HG02970 (cell line): ENCODE measurements at regions not wholly inside any gene's neighbourhood (a gene's known extent, or its start where the extent isn't known, plus 50 kb on each side); places are given as distances from the start of the nearest gene placed in this dataset.
"Not testable (repeated sequence)": the region's sequence is repeated elsewhere in the genome, so short reads cannot be mapped to it uniquely, and the experiment has no call there.

Experiments
- ATAC-seq: cut with Tn5 transposase; IDR thresholded peaks from one replicate; pipeline ENCODE4 v1.9.1; 2021; ENCODE audit warnings: mild to moderate bottlenecking, moderate library complexity, moderate number of reproducible peaks; ENCODE audit not compliant: unreplicated experiment, low FRiP score

- no peak for ATAC-seq
Measured at GRCh38 chr6:81067057-81067456, 685.4 kb downstream of the TENT5A start.

DNA sequence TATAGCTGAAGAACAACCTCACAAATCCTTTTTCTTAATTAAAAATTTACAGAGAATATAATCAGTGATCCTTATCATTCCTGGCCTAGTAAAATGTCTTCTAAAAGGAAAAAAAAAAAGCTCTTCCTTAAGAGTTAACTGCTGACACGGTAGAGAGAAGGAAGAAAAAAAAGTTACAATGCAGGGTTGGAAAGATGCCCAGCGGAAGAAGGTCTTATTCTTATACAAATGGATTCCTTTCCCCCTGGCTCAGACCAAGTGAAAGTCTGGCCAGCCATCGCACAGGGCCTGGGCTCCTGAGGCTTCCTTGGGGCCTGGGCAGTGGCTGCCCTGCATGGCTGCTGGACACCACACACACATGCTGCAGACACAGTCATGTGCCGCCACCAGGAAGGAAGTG is 688.6 kb downstream of the TENT5A start:
- ATAC-seq: no peak

- ATAC-seq: no peak
Measured at GRCh38 chr6:81054036-81054435, 698.4 kb downstream of the TENT5A start.

DNA sequence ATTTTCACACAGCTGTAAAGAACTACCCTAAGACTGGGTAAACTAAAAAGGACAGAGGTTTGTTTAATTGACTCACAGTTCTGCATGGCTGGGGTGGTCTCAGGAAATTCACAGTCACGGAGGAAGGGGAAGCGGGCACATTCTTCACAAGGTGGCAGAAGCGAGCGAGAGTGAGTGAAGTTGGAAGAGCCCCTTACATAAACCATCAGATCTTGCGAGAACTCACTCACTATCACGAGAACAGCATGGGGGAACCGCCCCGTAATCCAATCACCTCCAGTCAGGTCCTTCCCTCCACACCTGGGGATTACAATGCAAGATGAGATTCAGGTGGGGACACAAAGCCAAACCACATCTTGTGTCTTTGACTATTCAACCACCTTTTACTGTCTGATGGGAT is 700.5 kb downstream of the TENT5A start:
- ATAC-seq: no peak

DNA sequence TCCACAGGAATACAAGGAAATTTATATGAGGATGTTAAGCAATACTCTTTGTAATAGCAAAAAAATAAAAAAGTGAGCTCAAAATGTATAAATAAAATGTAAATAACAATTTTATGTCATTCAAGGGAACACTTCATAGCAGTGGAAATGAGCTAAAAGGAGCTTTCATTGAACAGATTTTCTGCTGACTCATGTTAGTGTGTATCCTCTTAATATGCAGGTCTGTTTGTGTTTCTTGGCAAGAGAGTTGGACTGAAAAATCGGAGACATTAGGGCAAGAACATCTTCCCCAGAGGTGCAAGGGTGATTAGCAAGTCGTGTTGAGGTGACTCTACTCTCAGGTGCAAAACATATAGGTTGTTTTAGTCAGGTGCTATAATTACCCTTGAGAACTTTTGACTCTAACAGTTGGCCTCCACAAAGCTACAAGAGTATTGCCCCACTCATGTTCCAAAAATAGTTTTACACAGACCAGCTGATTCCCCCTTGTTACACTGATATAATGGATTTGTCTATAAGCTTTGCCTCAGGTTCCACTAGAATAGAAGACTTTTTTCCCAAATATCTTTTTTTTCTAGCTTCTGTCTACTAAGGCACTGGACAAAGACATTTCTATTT is 702.9 kb downstream of the TENT5A start:
- ATAC-seq: no peak

DNA sequence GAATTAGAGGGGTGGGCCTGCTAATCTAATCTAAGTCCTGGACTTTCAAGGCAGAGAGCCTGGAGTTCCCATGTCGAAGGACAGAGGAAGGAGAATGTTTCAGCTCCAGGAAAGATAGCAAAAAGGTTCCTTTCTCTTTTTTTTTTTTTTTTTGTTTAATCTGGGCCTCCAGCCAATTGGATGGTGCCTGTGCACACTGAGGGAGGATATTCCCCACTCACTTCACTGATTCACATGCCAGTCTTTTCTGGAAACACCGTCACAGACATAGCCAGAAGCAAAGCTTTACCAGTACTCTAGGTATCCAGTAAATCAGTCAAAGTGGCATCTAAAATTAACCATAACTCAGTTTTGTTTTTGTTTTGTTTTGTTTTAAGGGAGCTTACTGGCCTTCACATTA is 721.1 kb downstream of the TENT5A start:
- no peak for ATAC-seq

GRCh38 chr6:81026041-81026553 is 726.4 kb downstream of the TENT5A start:
- no peak for ATAC-seq

GRCh38 chr6:81023709-81024108 is 728.8 kb downstream of the TENT5A start:
- no peak for ATAC-seq

DNA sequence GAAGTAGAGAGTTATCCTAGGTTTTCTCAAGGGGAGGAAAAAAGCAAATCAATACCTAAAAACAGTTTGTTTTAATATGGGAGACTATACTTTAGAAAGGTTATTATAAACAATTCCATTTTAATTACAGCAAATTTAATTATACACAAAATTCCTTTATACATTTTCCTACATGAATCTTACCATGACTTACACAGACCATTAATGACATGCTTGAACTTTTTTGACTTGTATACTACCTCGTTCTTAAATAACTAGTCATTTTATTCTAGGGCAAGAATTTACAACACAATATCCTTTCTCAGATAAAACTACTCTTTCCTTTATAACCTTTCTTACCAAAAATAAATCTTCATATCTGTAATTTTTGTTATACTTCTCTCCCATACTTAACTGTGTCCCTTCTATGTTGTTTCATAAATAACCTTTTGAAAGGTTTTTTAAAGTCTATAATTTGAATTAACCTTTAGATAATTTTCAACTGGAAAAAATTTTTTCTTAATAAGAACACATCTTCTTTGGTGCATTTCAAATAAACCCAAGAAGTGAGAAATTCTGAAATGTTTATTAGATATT is 729.4 kb downstream of the TENT5A start:
- ATAC-seq: no peak

DNA sequence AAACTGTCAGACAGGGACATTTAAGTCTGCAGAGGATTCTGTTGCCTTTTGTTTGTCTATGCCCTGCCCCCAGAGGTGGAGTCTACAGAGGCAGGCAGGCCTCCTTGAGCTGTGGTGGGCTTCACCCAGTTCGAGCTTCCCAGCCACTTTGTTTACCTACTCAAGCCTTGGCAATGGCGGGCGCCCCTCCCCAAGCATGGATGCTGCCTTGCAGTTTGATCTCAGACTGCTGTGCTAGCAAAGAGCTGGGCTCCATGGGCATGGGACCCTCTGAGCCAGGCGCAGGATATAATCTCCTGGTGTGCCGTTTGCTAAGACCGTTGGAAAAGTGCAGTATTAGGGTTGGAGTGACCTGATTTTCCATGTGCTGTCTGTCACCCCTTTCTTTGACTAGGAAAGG is 734.9 kb downstream of the TENT5A start:
- not testable (repeated sequence) for ATAC-seq

DNA sequence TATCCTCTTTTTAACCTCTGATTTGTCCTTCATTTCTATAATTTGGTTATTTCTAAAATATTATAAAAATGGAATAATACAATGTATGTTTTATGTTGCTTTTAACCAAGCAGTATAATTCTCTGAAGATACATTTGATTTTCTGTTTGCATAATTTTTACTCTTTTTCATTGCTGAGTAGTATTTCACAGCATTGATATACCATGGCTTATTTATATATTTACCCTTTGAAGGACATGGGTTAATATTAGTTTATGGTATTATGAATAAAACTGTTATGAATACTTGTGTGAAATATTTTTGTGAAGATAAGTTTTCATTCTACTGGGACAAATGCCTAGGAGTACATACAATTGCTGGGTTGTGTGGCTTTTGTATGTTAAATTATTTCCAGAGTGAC is 748.6 kb downstream of the TENT5A start:
- ATAC-seq: no peak

- no peak for ATAC-seq
Measured at GRCh38 chr6:81003156-81003555, 749.3 kb downstream of the TENT5A start.

DNA sequence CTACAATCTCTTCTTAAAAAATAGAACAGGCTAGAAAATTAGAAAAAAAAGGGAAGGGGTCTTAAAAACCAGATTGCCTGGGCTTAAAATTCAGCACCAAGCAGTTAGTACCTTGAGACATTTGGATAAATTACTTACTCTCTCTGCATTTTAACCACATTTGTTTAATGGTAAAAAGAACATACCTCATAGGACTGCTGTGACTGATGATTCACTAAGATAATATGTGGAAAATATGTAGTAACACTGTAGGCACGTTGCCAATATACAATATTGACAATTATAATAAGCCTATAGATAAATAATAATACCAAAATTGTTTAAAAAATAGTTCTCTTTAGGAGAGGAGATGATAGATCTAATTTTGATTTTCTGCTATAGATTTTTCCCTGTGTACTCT is 750.4 kb downstream of the TENT5A start:
- ATAC-seq: no peak

GRCh38 chr6:80991316-80991715 is 761.2 kb downstream of the TENT5A start:
- no peak for ATAC-seq

GRCh38 chr6:80988892-80989291 is 763.6 kb downstream of the TENT5A start:
- no peak for ATAC-seq

- no peak for ATAC-seq
Measured at GRCh38 chr6:80988286-80988685, 764.2 kb downstream of the TENT5A start.

DNA sequence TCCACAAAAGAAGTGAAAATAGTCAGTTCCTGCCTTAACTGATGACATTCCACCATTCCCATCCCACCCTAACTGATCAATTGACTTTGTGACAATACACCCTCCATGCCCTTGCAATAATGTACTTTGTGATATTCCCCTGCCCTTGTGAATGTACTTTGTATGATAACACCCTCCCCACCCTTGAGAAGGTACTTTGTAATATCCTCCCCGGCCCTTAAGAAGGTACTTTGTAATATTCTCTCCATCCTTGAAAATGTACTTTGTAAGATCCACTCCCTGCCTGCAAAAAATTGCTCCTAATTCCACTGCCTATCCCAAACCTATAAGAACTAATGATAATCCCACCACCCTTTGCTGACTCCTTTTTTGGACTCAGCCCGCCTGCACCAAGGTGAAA is 771.3 kb downstream of the TENT5A start:
- ATAC-seq: not testable (repeated sequence)

- no peak for ATAC-seq
Measured at GRCh38 chr6:80976336-80976735, 776.1 kb downstream of the TENT5A start.

DNA sequence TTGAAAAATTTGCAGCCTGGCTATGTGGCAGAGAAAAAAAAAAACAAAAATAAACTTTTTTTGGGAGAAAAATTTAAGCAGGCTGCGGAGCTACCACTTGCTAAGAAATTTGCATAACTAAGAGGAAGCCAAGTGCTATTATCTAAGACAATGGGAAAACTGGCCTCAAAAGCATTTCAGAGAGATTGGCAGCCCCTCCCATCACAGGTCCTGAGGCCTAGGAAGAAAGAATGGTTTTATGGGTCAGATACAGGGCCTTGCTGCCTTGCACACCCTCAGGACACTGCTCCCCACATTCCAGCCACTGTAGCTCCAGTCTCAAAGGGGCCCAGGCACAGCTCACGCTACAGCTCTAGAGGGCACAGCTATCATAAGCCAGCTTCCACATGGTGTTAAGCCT is 777.9 kb downstream of the TENT5A start:
- ATAC-seq: no peak

GRCh38 chr6:80969439-80969838 is 783.0 kb downstream of the TENT5A start:
- no peak for ATAC-seq

DNA sequence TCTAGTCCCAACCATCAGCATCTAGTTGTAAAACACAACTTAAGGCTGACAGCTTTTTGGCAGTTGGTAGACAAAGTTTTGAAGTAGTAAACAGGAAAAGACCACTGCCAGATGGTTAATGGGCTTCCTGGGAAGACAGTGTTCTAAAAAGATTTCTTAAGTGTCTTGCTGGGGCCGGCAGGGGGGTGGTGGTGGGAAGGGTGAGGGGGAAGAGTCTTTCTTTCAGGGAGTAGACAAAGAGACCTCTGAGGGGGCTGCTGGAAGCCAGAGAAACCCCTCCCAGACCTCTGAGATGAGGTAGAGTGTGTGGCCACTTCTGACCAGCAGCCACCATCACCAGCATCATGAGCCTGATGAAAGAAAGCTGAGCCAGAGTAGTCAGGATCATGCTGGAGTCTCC is 784.9 kb downstream of the TENT5A start:
- ATAC-seq: no peak

- ATAC-seq: no peak
Measured at GRCh38 chr6:80962382-80962781, 790.1 kb downstream of the TENT5A start.
